ENCODE measurements at regions not wholly inside any gene's neighbourhood (a gene's known extent, or its start where the extent isn't known, plus 50 kb on each side); places are given as distances from the start of the nearest gene placed in this dataset.

DNA sequence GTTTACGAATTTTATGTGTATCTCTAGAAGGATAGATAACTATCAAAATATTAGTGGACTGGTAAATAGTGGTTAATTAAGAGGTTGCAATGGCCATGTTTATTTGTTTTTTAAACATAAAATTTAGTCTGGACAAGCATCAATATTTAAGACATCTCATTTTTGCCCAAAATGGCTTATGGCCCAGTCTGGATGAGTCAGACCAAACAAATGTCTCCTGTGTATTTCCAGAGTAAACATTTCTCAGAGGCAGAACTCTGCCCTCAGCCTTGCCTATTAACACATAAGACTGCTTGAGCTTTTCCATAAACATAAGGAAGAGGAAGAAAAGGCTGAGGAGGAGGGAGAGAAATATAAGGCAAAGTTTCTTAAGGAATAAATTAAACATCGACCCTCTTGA lies 277.1 kb upstream of the DIAPH2 start:
- Mint-ChIP-seq H3K9me3 (peaks cover 7% of the 10 kb centered on the region), H3K4me1 (peaks cover 47% of the 10 kb centered on the region), H3K36me3 (no peaks in the 10 kb centered on the region), H3K4me3 (no peak overlapping the region), H3K27me3 (ENCODE audit: low read depth) (no peaks in the 10 kb centered on the region), H3K27ac (peak overlapping the region; percentile 88)
- TF ChIP-seq, protein P1, sequence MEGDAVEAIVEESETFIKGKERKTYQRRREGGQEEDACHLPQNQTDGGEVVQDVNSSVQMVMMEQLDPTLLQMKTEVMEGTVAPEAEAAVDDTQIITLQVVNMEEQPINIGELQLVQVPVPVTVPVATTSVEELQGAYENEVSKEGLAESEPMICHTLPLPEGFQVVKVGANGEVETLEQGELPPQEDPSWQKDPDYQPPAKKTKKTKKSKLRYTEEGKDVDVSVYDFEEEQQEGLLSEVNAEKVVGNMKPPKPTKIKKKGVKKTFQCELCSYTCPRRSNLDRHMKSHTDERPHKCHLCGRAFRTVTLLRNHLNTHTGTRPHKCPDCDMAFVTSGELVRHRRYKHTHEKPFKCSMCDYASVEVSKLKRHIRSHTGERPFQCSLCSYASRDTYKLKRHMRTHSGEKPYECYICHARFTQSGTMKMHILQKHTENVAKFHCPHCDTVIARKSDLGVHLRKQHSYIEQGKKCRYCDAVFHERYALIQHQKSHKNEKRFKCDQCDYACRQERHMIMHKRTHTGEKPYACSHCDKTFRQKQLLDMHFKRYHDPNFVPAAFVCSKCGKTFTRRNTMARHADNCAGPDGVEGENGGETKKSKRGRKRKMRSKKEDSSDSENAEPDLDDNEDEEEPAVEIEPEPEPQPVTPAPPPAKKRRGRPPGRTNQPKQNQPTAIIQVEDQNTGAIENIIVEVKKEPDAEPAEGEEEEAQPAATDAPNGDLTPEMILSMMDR (IDR thresholded peaks at IDR 0.05; ENCODE audit: unreplicated experiment): no peak
- no peak for DNase-seq (ENCODE audit: low spot score in 2 of 2, unreplicated experiment in 2 of 2)

DNA sequence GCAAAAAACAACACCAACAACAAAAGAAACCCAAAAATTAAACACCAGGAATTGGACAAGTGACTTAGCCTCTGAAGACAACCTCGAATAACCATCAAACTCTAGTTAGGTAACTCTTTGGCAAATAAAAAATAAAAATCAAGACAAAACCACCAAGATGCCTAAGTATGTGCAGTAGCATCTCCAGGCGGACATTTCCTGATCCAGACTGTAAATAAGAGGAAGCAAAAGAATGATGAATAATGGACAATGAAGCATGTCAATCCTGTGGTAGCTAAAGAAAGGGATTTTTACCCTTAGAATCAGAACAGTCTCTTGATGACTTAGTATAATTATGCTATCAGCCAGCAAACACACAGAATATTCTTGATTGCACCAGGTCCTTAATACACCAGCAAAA lies 276.7 kb upstream of the DIAPH2 start:
- peaks cover 44% of the 10 kb centered on the region for H3K4me1 Mint-ChIP-seq
- H3K36me3 Mint-ChIP-seq: no peaks in the 10 kb centered on the region
- H3K27ac Mint-ChIP-seq: peak overlapping the region; percentile 88
- peaks cover 7% of the 10 kb centered on the region for H3K9me3 Mint-ChIP-seq
- TF ChIP-seq, protein P1 (IDR thresholded peaks at IDR 0.05; ENCODE audit: unreplicated experiment): no peak
- no peaks in the 10 kb centered on the region for H3K27me3 Mint-ChIP-seq (ENCODE audit: low read depth)
- H3K4me3 Mint-ChIP-seq: no peak overlapping the region
- DNase-seq (ENCODE audit: low spot score in 2 of 2, unreplicated experiment in 2 of 2): no peak

DNA sequence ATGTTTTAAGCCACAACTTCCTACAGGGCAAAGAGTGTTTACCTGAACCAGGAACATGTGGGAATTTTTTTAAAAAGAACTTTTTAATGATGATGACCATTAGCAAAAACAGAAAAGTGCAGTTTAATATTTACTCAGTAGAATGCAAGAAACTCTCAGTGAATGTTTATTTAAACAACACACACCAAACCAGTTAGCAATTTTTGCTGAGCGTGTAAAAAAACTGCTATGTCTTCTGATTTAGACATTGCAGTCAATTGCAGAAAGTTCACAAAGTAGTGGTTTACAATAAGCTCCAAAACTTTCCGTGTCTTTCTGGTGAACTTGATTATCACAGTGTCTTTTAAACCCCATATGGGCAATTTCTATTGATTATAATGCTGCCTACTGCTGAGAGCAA lies 273.7 kb upstream of the DIAPH2 start:
- no peak for DNase-seq (ENCODE audit: low spot score in 2 of 2, unreplicated experiment in 2 of 2)
- TF ChIP-seq, protein P1 (IDR thresholded peaks at IDR 0.05; ENCODE audit: unreplicated experiment): no peak
- H3K27ac Mint-ChIP-seq: no peak overlapping the region
- H3K9me3 Mint-ChIP-seq: peaks cover 7% of the 10 kb centered on the region
- H3K4me3 Mint-ChIP-seq: no peak overlapping the region
- peaks cover 26% of the 10 kb centered on the region for H3K4me1 Mint-ChIP-seq
- H3K27me3 Mint-ChIP-seq (ENCODE audit: low read depth): no peaks in the 10 kb centered on the region
- no peaks in the 10 kb centered on the region for H3K36me3 Mint-ChIP-seq

DNA sequence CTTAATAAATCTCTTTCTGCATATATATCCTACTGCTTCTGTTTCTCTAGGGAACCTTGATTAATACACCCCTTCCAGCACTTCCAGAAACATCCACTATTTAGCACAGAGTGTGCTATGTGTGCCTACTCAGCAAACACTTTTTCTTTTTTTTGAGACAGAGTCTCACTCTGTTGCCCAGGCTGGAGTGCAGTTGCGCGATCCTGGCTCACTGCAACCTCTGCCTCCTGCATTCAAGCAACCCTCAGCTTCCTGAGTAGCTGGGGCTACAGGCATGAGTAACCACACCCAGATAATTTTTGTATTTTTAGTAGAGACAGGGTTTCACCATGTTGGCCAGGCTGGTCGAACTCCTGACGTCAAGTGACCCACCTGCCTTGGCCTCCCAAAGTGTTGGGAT lies 266.9 kb upstream of the DIAPH2 start:
- no peak for DNase-seq (ENCODE audit: low spot score in 2 of 2, unreplicated experiment in 2 of 2)
- Mint-ChIP-seq H3K4me1 (peaks cover 10% of the 10 kb centered on the region), H3K27ac (no peak overlapping the region), H3K36me3 (no peaks in the 10 kb centered on the region), H3K4me3 (no peak overlapping the region), H3K9me3 (no peaks in the 10 kb centered on the region), H3K27me3 (ENCODE audit: low read depth) (no peaks in the 10 kb centered on the region)
- TF ChIP-seq, protein P1 (IDR thresholded peaks at IDR 0.05; ENCODE audit: unreplicated experiment): no peak

DNA sequence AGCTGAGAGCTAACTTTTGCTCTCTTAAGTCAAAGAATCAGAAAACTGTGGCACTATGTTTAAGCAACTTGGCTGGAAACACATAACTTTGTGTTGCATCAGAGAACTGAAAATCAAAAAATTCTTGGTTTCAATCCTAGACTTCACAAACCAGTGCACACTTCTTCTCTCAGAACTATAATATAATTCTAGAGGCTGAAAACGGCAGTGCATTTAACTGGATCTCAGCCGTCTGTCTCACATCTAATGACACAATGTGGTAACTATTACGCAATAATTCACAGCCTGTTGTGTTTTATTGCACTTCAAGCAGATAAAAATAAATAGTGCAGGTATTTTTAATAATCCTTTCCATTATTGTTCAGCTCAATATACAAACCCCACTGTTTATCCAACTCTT lies 260.6 kb upstream of the DIAPH2 start:
- peaks cover 11% of the 10 kb centered on the region for H3K9me3 Mint-ChIP-seq
- peaks cover 2% of the 10 kb centered on the region for H3K36me3 Mint-ChIP-seq
- H3K4me1 Mint-ChIP-seq: peaks cover 22% of the 10 kb centered on the region
- H3K27ac Mint-ChIP-seq: no peak overlapping the region
- no peak overlapping the region for H3K4me3 Mint-ChIP-seq
- no peaks in the 10 kb centered on the region for H3K27me3 Mint-ChIP-seq (ENCODE audit: low read depth)
- DNase-seq (ENCODE audit: low spot score in 2 of 2, unreplicated experiment in 2 of 2): no peak
- TF ChIP-seq, protein P1 (IDR thresholded peaks at IDR 0.05; ENCODE audit: unreplicated experiment): no peak

DNA sequence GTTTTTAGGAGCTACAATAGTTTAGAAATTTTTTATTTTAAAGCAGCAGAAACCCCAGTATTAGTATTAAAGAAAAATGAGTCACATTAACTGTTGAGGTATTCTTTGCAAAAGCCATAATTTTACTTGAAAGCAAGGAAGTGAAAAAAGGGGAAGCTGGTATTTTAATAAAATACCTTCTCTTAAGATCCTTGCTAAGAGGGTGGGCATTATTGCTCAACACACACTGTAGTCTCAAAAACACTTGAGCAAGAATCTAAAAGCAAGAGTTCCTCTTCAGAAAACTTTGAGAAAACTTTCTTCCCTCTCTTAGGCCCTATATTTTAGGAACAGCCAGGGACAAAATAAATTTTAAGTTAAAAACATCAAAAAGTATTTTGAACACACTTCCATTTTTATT lies 259.4 kb upstream of the DIAPH2 start:
- Mint-ChIP-seq H3K27ac (no peak overlapping the region), H3K27me3 (ENCODE audit: low read depth) (no peaks in the 10 kb centered on the region), H3K9me3 (peaks cover 11% of the 10 kb centered on the region), H3K4me1 (peaks cover 13% of the 10 kb centered on the region), H3K4me3 (no peak overlapping the region), H3K36me3 (peaks cover 2% of the 10 kb centered on the region)
- DNase-seq (ENCODE audit: low spot score in 2 of 2, unreplicated experiment in 2 of 2): no peak
- TF ChIP-seq, protein P1 (IDR thresholded peaks at IDR 0.05; ENCODE audit: unreplicated experiment): no peak

Data from mesothelial cell of epicardium (in vitro differentiated cells).